Lower leg skin (tissue), 4 donors: ENCODE measurements at regions not wholly inside any gene's neighbourhood (a gene's known extent, or its start where the extent isn't known, plus 50 kb on each side); places are given as distances from the start of the nearest gene placed in this dataset.

Experiments
- DNase-seq, 2 donors: peaks; one replicate each; pipeline ENCODE4 v3.0.0-alpha.2; 2019; ENCODE audit warnings: low spot score in 2 of 2
- H3K4me3 ChIP-seq: fragments of 200-600 bp; sonication (generic); 2 replicates; pipeline ENCODE4 v1.5.1; 2017; ENCODE audit warnings: mild to moderate bottlenecking, low read depth; ENCODE audit not compliant: poor library complexity, severe bottlenecking
- POLR2A ChIP-seq, 2 donors: fragments of 450-650 bp; IDR thresholded peaks; one replicate each; pipeline ENCODE4 v1.6.1; 2016 to 2017; ENCODE audit warnings: antibody characterized with exemption in 2 of 2, mild to moderate bottlenecking in 1 of 2, moderate library complexity in 1 of 2
- WGBS, 2 donors: methylation state at CpG; one replicate each; pipeline ENCODE4 v1.1.5; 2018; 5-methylcytosine and 5-hydroxymethylcytosine counted together
- intact Hi-C: fragments of 100-400 bp; cut with DNase I; formaldehyde crosslinking; loops from one replicate; pipeline ENCODE4 v1.15.0; 2023; ENCODE audit warnings: low total_unique reads
- TF ChIP-seq, protein P1 (sequence below), 3 donors: fragments of 450-650 bp; IDR thresholded peaks; one replicate each; pipeline ENCODE4 v1.5.1; 2016; ENCODE audit warnings: antibody characterized with exemption in 3 of 3, mild to moderate bottlenecking in 3 of 3, moderate library complexity in 2 of 3

DNA sequence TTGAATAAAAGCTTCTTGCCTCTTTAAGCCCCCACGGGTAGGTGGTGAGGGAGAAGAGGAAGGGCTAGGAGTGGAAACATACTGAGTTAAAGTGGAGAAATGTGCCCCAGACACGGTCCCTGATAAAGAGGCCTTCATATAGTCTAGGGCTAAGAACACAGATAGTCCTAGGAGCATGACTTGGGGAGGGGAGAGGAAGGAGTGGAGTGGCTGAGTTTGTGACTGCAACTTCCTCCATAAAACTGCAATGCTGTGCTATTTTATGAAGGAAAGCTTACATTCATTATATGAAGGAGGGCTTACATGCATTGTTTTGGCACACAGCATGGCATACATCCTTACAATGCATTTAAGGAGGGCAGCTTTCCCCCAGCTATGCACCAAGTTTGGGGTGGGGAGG lies 1129.4 kb upstream of the LRRTM3 start:
- DNase-seq, result no peak
- TF ChIP-seq, protein P1, sequence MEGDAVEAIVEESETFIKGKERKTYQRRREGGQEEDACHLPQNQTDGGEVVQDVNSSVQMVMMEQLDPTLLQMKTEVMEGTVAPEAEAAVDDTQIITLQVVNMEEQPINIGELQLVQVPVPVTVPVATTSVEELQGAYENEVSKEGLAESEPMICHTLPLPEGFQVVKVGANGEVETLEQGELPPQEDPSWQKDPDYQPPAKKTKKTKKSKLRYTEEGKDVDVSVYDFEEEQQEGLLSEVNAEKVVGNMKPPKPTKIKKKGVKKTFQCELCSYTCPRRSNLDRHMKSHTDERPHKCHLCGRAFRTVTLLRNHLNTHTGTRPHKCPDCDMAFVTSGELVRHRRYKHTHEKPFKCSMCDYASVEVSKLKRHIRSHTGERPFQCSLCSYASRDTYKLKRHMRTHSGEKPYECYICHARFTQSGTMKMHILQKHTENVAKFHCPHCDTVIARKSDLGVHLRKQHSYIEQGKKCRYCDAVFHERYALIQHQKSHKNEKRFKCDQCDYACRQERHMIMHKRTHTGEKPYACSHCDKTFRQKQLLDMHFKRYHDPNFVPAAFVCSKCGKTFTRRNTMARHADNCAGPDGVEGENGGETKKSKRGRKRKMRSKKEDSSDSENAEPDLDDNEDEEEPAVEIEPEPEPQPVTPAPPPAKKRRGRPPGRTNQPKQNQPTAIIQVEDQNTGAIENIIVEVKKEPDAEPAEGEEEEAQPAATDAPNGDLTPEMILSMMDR (IDR thresholded peaks at IDR 0.05), result no peak
- no peak for TF ChIP-seq POLR2A (IDR thresholded peaks at IDR 0.05)
- WGBS, 2 donors, result 64 to 76% methylated on average over 2 of the region's 2 CpGs
- intact Hi-C loops, result no loop called here
- H3K4me3 ChIP-seq, result no peak overlapping the region

DNA sequence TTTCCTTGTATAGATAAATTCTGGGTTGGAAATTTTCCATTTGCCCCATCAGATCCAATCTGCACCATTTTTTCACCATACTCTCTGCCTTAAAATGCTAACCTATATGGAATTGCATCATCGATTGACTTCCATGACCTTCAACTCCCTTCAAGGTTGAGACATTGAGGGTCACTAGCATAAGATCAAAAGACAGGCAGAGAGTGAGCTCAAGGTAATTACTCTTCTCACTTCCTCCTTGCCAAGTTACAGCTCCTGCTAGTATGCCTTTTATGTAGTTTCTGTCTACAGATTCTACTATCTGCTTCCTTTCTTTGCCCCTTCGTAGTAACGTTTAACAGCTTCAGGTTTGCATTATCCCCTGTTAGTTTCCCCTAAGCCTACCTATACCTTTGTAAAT lies 1127.7 kb upstream of the LRRTM3 start:
- intact Hi-C loops, result no loop called here
- no peak for TF ChIP-seq POLR2A (IDR thresholded peaks at IDR 0.05)
- TF ChIP-seq, protein P1 (IDR thresholded peaks at IDR 0.05), result no peak
- H3K4me3 ChIP-seq, result no peak overlapping the region
- no peak for DNase-seq
- 77 to 89% methylated on average over 3 of the region's 3 CpGs for WGBS, 2 donors

DNA sequence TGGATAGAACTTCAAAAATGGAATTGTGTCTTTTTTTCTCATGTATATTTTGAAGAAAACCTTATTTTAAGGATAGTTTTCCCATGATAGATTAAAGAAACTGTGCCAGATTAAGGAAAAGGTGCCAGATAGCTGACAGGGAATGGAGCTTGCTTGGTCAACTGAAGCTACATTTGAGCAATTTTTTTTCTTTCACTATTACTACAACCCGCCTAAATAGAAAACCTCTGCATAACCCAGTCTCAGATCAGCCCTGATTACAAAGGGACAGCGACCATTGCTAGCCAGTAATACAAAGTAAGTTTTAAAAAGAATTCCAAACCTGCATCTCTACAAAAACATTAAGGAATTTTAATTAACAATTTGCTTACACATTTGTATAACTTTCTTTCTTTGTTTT lies 1123.4 kb upstream of the LRRTM3 start:
- no peak overlapping the region for H3K4me3 ChIP-seq
- no peak for DNase-seq
- TF ChIP-seq, protein P1 (IDR thresholded peaks at IDR 0.05), result no peak
- WGBS, 2 donors, result 68 to 90% methylated on average over 2 of the region's 2 CpGs
- intact Hi-C loops, result no loop called here

DNA sequence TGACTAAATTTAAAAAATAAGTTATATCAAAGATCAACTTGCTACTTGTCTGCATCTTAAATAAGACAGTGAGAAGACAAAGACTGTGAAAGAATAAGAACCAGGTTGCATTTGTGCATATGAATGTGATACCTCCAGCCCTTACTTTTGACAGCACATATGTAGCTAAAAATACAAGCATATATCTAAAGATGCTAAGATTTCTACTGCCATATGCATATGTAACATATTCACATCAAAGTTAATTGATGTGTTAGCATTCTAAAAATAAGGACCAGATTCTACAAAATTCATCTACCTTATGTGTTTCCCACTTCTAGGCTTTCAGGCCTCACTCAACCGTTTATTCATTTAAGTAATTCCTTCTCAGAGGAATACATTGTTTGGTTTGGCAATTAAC lies 1120.3 kb upstream of the LRRTM3 start:
- H3K4me3 ChIP-seq, result no peak overlapping the region
- 45 to 66% methylated on average over 1 of the region's 1 CpG for WGBS, 2 donors
- no peak for DNase-seq
- no peak for TF ChIP-seq POLR2A (IDR thresholded peaks at IDR 0.05)
- TF ChIP-seq, protein P1 (IDR thresholded peaks at IDR 0.05), result no peak
- intact Hi-C loops, result no loop called here

DNA sequence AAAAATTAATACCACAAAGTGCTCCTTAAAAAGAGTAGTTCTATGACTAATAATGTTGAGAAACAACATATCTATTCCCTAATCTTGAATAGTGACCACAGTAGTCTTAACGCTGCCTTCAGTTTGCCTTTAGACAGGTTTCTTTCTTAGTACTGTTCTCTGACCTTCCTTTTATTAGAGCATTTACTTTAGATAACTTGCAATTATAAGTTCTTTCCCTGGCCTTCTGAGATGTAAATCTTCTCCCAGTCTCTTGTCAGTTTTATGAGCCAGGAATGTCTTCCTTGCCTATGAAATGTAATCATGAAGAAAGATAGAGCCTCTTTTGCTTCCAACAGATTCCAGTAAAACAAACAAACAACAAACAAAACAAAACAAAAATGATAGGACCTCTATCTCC lies 1119.8 kb upstream of the LRRTM3 start:
- DNase-seq, result no peak
- no peak for TF ChIP-seq POLR2A (IDR thresholded peaks at IDR 0.05)
- TF ChIP-seq, protein P1 (IDR thresholded peaks at IDR 0.05), result no peak
- intact Hi-C loops, result no loop called here
- no peak overlapping the region for H3K4me3 ChIP-seq
- 78 to 90% methylated on average over 1 of the region's 1 CpG for WGBS, 2 donors

DNA sequence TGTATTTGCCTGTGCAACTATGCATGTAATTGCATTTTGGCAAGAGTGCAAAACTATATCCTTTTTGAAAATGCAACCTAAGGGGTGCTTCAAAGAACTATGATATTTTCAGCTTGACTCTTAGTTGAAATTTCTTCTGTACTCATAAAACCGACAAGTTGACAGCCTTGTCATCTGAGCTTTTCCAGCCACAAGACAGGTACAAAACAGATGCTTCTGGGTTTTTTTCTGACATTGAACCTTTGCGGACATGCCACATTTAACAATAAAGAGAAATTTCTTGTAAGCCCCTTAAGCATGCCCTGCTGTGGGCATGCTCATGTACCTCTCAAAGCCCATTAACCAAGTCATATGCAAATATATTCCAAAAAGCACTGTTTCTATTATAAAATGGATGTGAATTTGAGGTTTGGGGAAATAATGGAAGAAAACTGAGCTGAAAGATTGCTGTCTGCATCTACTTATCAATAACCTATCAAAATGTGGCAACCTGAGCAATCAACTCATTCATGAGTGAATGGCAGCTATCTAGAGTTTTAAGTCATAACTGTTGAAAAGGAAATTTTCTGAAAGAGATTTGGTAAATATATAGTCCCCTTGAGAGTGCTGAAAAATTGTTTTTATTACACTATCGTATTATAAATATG lies 1117.0 kb upstream of the LRRTM3 start:
- 70 to 76% methylated on average over 3 of the region's 3 CpGs for WGBS, 2 donors
- no peak for DNase-seq
- intact Hi-C loops, result no loop called here
- TF ChIP-seq, protein P1 (IDR thresholded peaks at IDR 0.05), result no peak
- TF ChIP-seq POLR2A (IDR thresholded peaks at IDR 0.05), result no peak
- no peak overlapping the region for H3K4me3 ChIP-seq
